ENCODE measurements at regions not wholly inside any gene's neighbourhood (a gene's known extent, or its start where the extent isn't known, plus 50 kb on each side); places are given as distances from the start of the nearest gene placed in this dataset.
"Not testable (repeated sequence)": the region's sequence is repeated elsewhere in the genome, so short reads cannot be mapped to it uniquely, and the experiment has no call there.

GRCh38 chr3:147161833-147162232 lies 244.5 kb downstream of the ZIC4 start:
- H3K36me3 ChIP-seq: no peaks in the 10 kb centered on the region
- H3K9me3 ChIP-seq (ENCODE audit: severe bottlenecking): no peaks in the 10 kb centered on the region
- no peak for DNase-seq

GRCh38 chr3:147160984-147161383 lies 245.4 kb downstream of the ZIC4 start:
- no peaks in the 10 kb centered on the region for H3K9me3 ChIP-seq (ENCODE audit: severe bottlenecking)
- no peak for TF ChIP-seq CTCF (IDR thresholded peaks at IDR 0.05; ENCODE audit: low read depth, low read length)
- H3K27ac ChIP-seq: no peak overlapping the region
- no peak for DNase-seq
- H3K4me3 ChIP-seq (ENCODE audit: low read depth, low read length): no peak overlapping the region
- no peaks in the 10 kb centered on the region for H3K36me3 ChIP-seq
- H3K27me3 ChIP-seq (ENCODE audit: insufficient read depth, low read depth, severe bottlenecking): no peaks in the 10 kb centered on the region

More at GRCh38 chr3:147161833-147162232, 244.5 kb downstream of the ZIC4 start:
- TF ChIP-seq CTCF (IDR thresholded peaks at IDR 0.05; ENCODE audit: low read depth, low read length): no peak
- Histone ChIP-seq H3K27me3 (ENCODE audit: insufficient read depth, low read depth, severe bottlenecking) (no peaks in the 10 kb centered on the region), H3K27ac (no peak overlapping the region), H3K4me3 (ENCODE audit: low read depth, low read length) (no peak overlapping the region)

- DNase-seq: no peak
- Histone ChIP-seq H3K27ac (no peak overlapping the region), H3K9me3 (ENCODE audit: severe bottlenecking) (no peaks in the 10 kb centered on the region), H3K27me3 (ENCODE audit: insufficient read depth, low read depth, severe bottlenecking) (no peaks in the 10 kb centered on the region), H3K4me3 (ENCODE audit: low read depth, low read length) (no peak overlapping the region), H3K36me3 (no peaks in the 10 kb centered on the region)
- TF ChIP-seq CTCF (IDR thresholded peaks at IDR 0.05; ENCODE audit: low read depth, low read length): no peak
Measured at GRCh38 chr3:147159141-147159540, 247.2 kb downstream of the ZIC4 start.

GRCh38 chr3:147157631-147158030 lies 248.7 kb downstream of the ZIC4 start:
- H3K36me3 ChIP-seq: no peaks in the 10 kb centered on the region
- no peak for TF ChIP-seq CTCF (IDR thresholded peaks at IDR 0.05; ENCODE audit: low read depth, low read length)
- H3K9me3 ChIP-seq (ENCODE audit: severe bottlenecking): no peaks in the 10 kb centered on the region
- no peak overlapping the region for H3K4me3 ChIP-seq (ENCODE audit: low read depth, low read length)
- no peaks in the 10 kb centered on the region for H3K27me3 ChIP-seq (ENCODE audit: insufficient read depth, low read depth, severe bottlenecking)
- no peak overlapping the region for H3K27ac ChIP-seq
- no peak for DNase-seq

- not testable (repeated sequence) for H3K27ac ChIP-seq; H3K27me3 ChIP-seq (ENCODE audit: insufficient read depth, low read depth, severe bottlenecking); DNase-seq; H3K9me3 ChIP-seq (ENCODE audit: severe bottlenecking); H3K4me3 ChIP-seq (ENCODE audit: low read depth, low read length); H3K36me3 ChIP-seq
Measured at GRCh38 chr3:147154988-147155387, 251.4 kb downstream of the ZIC4 start.

- TF ChIP-seq CTCF (IDR thresholded peaks at IDR 0.05; ENCODE audit: low read depth, low read length): no peak
- Histone ChIP-seq H3K36me3 (no peaks in the 10 kb centered on the region), H3K4me3 (ENCODE audit: low read depth, low read length) (no peak overlapping the region), H3K27me3 (ENCODE audit: insufficient read depth, low read depth, severe bottlenecking) (no peaks in the 10 kb centered on the region), H3K27ac (no peak overlapping the region), H3K9me3 (ENCODE audit: severe bottlenecking) (no peaks in the 10 kb centered on the region)
- DNase-seq: no peak
Measured at GRCh38 chr3:147153830-147154539, 252.4 kb downstream of the ZIC4 start.
